ENCODE measurements at regions not wholly inside any gene's neighbourhood (a gene's known extent, or its start where the extent isn't known, plus 50 kb on each side); places are given as distances from the start of the nearest gene placed in this dataset.

GRCh38 chr2:13401312-13401711, 684.6 kb downstream of the TRIB2 start:
- no peak for TF ChIP-seq PKNOX1 (IDR thresholded peaks at IDR 0.05)
- no peak for TF ChIP-seq FOXK2 (IDR thresholded peaks at IDR 0.05)
- TF ChIP-seq L3MBTL2 (conservative IDR thresholded peaks at IDR 0.05), result no peak

Measured in HEK293T (cell line).